Muscle layer of duodenum (tissue), 2 donors: ENCODE measurements at regions not wholly inside any gene's neighbourhood (a gene's known extent, or its start where the extent isn't known, plus 50 kb on each side); places are given as distances from the start of the nearest gene placed in this dataset.

Experiments
- H3K27ac ChIP-seq: one replicate; pipeline ENCODE4 v1.7.0; 2013; ENCODE audit warnings: mild to moderate bottlenecking, low read length
- H3K27me3 ChIP-seq: one replicate; pipeline ENCODE4 v1.7.0; 2013; ENCODE audit warnings: low read depth, mild to moderate bottlenecking, control low read depth, low read length
- H3K36me3 ChIP-seq, 2 donors: one replicate each; pipeline ENCODE4 v1.7.0; 2013; ENCODE audit warnings: low read length in 2 of 2, control low read depth in 1 of 2, mild to moderate bottlenecking in 1 of 2; ENCODE audit not compliant: insufficient read depth in 2 of 2, control insufficient read depth in 1 of 2
- H3K4me1 ChIP-seq, 2 donors: one replicate each; pipeline ENCODE4 v1.7.0; 2013; ENCODE audit warnings: low read length in 2 of 2, mild to moderate bottlenecking in 2 of 2, control low read depth in 1 of 2, moderate library complexity in 1 of 2; ENCODE audit not compliant: insufficient read depth in 2 of 2, control insufficient read depth in 1 of 2
- H3K4me3 ChIP-seq, 2 donors: one replicate each; pipeline ENCODE4 v1.7.0; 2013; ENCODE audit warnings: low read length in 2 of 2, low read depth in 1 of 2, mild to moderate bottlenecking in 1 of 2
- H3K9me3 ChIP-seq, 2 donors: one replicate each; pipeline ENCODE4 v1.7.0; 2013; ENCODE audit warnings: low read length in 2 of 2, control low read depth in 1 of 2, mild to moderate bottlenecking in 1 of 2; ENCODE audit not compliant: control insufficient read depth in 1 of 2
- donor health status: healthy.

DNA sequence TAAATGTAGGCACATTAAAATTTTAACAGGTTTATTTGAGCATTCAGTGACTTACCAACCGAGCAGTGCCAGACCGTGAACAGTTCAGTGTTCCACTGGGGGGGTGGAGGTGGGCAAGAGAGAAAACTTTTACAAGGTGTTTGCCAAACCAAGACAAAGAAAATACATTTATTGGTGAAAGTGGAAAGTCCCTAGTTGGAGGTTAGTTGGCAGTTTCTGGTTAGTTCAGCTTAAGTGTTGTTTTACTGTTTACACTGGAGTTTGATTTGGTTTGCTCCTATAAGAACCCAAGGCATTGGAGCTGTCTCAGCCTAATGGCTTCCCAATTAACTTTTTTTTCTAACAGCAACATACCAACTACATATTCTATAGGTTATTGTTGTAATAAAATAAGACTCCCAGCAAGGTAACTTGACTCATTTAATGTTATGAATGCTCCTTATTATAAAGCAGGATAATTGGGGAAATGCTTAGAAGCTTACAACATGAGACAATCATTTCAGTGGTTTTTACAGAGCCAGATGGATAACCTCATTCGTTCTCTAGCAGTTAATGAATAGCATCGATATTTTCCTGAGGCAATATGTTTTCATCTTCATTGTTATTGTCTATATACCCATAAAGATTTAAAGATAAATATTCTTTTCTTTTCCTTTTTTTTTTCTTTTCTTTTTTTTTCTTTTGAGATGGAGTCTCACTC, 115.8 kb downstream of the ETNK1 start:
- no peaks in the 10 kb centered on the region for H3K4me1 ChIP-seq
- H3K9me3 ChIP-seq: no peaks in the 10 kb centered on the region
- no peak overlapping the region for H3K4me3 ChIP-seq
- H3K27ac ChIP-seq: no peak overlapping the region
- no peaks in the 10 kb centered on the region for H3K27me3 ChIP-seq
- no peaks in the 10 kb centered on the region for H3K36me3 ChIP-seq

DNA sequence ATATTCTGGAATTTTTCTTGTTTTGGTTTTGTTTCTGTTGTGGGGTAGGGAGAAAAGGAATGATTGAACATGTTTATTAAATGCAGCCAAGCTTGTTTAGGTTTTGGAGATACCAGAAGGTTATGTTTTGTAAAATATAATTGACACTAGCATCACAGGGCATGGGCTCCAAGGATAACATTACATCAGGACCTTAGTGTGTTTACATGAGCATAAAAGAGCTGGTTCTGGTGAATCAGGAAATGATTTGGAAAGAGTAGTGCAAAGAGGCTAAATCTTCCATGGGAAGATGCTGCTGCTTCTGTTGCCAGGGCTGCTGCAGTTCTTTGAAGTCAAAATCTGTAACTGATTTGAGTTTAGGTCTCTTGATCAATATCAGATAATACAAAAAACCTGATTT, 118.7 kb downstream of the ETNK1 start:
- Histone ChIP-seq H3K27me3 (no peaks in the 10 kb centered on the region), H3K9me3 (no peaks in the 10 kb centered on the region), H3K4me1 (no peaks in the 10 kb centered on the region), H3K4me3 (no peak overlapping the region), H3K36me3 (no peaks in the 10 kb centered on the region), H3K27ac (no peak overlapping the region)

DNA sequence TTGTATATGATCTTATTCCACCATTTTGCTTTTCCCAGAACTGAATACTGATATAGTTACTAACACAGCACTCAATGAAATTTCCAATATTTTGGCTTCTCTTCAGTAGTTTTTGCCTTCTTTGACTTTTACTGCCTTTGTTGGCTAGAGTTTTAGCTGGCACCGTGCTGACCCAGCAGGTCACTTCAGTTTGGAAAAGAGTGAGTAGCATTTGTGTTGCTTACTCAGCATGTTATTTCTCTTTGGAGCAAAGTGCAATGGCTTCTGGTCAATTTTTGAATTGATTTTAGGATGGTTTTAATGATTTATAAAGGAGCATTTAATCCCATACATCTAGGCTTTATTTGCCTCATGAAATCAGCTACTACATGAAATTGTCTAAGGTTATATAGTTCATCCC, 119.2 kb downstream of the ETNK1 start:
- Histone ChIP-seq H3K27ac (no peak overlapping the region), H3K4me3 (no peak overlapping the region), H3K36me3 (no peaks in the 10 kb centered on the region), H3K4me1 (no peaks in the 10 kb centered on the region), H3K9me3 (no peaks in the 10 kb centered on the region), H3K27me3 (no peaks in the 10 kb centered on the region)

DNA sequence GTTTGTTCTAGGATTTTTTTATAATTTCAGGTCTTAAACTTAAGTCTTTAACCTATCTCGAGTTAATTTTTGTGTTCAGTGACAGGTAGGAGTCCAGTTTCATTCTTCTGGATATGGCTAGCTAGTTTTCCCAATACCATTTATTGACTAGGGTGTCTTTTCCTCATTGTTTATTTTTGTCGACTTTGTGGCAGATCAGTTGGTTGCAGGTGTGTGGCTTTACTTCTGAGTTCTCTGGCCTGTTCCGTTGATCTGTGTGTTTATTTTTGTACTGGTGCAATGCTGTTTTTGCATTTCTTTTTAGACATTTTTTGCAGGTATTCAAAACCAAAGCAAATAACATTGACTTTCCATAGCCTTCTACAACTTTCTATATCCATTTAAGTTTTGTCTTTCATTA, 121.7 kb downstream of the ETNK1 start:
- Histone ChIP-seq H3K4me1 (no peaks in the 10 kb centered on the region), H3K27me3 (no peaks in the 10 kb centered on the region), H3K9me3 (no peaks in the 10 kb centered on the region), H3K36me3 (no peaks in the 10 kb centered on the region), H3K4me3 (no peak overlapping the region), H3K27ac (no peak overlapping the region)

DNA sequence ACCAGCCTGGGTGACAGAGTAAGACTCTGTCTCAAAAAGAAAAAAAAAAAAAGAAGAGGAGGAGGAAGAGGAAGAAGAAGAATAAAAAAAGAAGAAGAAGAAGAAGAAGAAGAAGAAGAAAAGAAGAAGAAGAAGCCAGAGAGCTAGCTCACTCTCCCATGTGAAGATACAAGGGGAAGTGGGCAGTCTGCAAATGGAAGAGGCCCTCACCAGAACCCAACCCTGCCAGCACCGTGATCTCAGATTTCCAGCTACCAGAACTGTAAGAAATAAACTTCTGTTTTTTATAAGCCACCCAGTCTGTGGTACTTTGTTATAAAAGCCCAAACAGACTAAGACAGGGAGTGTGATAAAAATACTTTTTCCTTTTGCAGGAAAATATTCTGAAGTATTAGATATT, 130.7 kb downstream of the ETNK1 start:
- Histone ChIP-seq H3K4me1 (peaks cover 0 to 4% of the 10 kb centered on the region in 2 donors), H3K27me3 (no peaks in the 10 kb centered on the region), H3K4me3 (no peak overlapping the region), H3K9me3 (no peaks in the 10 kb centered on the region), H3K27ac (no peak overlapping the region), H3K36me3 (no peaks in the 10 kb centered on the region)

DNA sequence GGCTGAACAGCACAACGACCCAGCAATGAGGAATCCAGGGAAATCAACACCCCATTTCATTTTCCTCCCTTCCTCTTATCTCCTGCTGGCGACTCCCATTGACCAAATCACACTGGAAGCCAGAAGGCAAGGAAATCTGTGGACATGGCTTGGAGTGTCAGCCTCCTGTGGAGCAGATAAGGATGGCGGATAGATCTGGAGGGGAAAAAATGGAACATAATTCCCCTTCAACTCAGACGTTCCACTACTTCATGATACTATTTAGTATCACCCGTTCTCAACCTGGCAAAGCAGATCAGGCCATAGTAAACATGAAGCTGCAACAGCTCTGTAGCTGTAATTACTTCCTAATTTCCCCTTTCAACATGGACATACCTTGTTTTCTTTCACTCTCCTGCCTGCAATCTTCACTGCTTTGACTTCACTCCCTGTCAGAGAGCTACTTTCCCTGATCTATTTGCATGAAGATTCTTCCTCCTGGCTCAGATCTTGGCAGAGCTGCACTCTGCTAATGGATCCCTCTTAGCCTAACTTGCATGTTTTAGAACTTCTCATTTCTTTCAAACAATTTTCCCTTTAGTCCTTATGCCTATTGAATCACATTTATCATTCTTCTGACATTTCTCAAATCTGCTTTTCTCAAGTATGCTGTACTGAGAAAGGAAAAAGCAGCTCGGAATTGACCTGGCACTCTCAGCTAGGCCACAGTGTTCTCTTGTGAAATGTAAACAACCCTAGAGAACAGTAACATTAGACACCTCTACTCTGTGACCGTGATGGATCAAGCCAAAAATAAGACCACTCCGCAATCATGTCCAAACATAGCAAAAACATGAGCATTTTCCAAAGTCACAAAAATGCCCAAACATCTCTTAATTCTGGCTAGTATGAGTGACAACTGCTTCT, 135.1 kb downstream of the ETNK1 start:
- Histone ChIP-seq H3K4me3 (peak overlapping the region in 1 of 2 donors; percentile 42), H3K4me1 (peaks cover 0 to 4% of the 10 kb centered on the region in 2 donors), H3K9me3 (no peaks in the 10 kb centered on the region), H3K27ac (peak overlapping the region; percentile 52), H3K36me3 (no peaks in the 10 kb centered on the region), H3K27me3 (no peaks in the 10 kb centered on the region)

DNA sequence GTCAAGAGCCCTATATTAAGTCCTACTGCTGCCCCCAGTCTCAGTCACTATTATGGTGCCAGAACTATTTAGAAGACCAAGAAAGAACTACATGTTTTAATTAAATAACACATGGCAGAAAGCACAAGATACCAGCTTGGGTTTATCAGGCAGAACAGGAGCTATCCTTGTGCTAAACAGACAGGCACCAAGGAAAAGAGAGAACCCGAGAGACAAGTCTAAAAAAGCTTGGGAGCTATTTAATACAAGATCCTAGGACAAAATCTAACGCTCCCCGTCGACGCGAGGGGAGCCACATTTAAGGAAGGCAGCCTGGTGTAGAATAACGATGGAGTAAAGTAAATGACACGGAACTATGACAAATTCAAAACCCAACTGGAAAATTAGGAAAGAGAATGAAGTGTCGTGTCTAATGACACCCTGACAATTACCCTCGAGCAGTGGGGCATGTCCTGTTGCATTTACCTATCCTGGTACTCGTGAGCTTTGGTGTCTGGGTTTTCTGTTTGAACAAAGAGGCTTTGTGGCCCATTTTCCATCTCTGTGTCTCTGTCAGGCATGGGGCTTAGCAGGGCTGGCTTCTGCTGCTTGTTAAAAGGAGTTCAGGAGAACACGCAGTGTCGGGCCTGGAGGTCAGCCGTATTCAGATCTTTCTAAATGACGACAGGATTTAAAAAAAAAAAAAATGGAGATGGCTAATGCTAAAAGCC, 140.6 kb downstream of the ETNK1 start:
- no peaks in the 10 kb centered on the region for H3K27me3 ChIP-seq
- no peak overlapping the region for H3K4me3 ChIP-seq
- H3K36me3 ChIP-seq: no peaks in the 10 kb centered on the region
- H3K9me3 ChIP-seq: no peaks in the 10 kb centered on the region
- H3K27ac ChIP-seq: no peak overlapping the region
- H3K4me1 ChIP-seq: no peaks in the 10 kb centered on the region

DNA sequence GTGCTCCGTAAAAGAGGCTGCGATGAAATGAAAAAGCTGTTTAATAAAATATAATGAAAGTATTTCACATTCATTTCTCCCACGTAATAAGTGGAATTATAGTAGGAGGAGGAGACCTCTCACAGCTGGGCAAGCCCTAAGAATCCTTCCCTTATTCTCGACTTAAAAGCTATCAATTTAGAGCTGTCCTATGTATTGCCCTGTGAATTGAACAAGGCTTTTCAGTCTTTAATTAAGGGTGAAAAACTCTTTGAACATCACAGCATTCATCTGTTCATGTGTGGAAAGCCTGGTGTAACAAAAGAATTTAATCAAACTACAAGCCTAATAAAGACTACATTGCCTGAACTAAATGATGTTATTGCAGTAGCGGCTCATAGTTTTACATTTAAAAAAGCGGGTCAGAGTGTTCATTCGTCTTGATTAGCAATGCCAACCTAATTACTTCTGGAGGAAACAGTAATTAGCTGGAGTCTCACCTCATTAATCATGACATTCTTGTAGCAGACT, 142.0 kb downstream of the ETNK1 start:
- no peaks in the 10 kb centered on the region for H3K4me1 ChIP-seq
- no peak overlapping the region for H3K4me3 ChIP-seq
- H3K9me3 ChIP-seq: no peaks in the 10 kb centered on the region
- no peaks in the 10 kb centered on the region for H3K27me3 ChIP-seq
- no peak overlapping the region for H3K27ac ChIP-seq
- H3K36me3 ChIP-seq: no peaks in the 10 kb centered on the region

DNA sequence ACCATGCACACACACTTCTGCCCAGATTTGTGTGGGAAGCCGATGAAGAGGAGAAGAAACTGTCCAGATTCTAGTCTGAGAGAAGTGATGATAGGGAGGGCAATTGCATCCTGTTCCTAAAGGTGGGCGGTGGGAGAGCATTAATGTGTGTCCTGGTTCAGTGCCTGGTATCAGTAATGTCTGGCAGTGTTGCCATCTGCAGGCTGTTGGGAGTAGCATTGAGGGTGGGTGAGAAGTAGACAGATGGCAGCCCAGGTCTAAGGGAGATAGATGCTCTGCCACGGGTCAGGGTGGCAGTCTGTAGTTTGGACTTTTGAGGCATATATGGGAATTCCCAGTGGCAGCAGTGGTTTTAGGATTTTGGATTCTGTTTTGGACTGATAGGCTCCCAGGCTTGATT, 156.4 kb downstream of the ETNK1 start:
- Histone ChIP-seq H3K4me3 (no peak overlapping the region), H3K36me3 (no peaks in the 10 kb centered on the region), H3K27me3 (no peaks in the 10 kb centered on the region), H3K27ac (no peak overlapping the region), H3K9me3 (no peaks in the 10 kb centered on the region), H3K4me1 (no peaks in the 10 kb centered on the region)

DNA sequence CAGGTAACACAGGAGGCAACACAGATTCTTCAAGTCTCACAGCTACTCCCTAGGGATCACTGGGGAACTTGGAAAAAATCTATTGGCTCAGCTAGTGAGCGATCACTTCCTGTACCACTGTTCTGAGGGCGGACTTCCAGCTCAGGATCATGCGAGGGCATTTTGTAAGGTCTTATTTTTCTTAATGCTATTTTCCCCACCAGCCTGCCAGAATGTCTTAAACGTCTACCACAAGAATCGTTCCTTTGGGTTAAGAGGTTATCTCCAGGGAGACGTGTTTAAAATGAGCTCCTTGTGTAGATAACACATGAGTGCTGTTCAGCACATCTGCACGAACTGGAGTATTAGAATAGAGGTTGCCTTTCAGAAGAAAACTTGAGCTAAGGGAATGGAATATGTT, 162.6 kb downstream of the ETNK1 start:
- no peaks in the 10 kb centered on the region for H3K4me1 ChIP-seq
- no peaks in the 10 kb centered on the region for H3K27me3 ChIP-seq
- no peak overlapping the region for H3K4me3 ChIP-seq
- no peaks in the 10 kb centered on the region for H3K9me3 ChIP-seq
- H3K27ac ChIP-seq: no peak overlapping the region
- H3K36me3 ChIP-seq: no peaks in the 10 kb centered on the region

DNA sequence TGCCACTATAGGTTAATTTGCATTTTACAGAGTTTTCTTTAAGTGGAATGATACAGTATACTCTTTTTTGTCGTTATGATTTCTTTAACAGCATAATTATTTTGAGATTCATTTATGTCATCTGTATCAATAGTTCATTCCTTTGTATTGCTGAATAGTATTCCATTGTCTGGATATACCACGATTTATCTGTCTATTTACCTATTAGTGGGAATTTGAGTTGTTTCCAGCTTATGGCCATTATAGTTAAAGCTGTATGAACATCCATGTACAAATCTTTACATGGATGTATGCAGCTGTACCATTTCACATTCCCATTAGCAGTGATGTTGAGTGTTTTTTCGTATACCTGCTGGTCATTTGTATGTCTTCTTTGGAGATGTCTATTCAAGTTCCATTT, 163.9 kb downstream of the ETNK1 start:
- Histone ChIP-seq H3K27ac (no peak overlapping the region), H3K4me1 (no peaks in the 10 kb centered on the region), H3K4me3 (no peak overlapping the region), H3K36me3 (no peaks in the 10 kb centered on the region), H3K27me3 (no peaks in the 10 kb centered on the region), H3K9me3 (no peaks in the 10 kb centered on the region)
